WTC11 (cell line): ENCODE measurements at regions not wholly inside any gene's neighbourhood (a gene's known extent, or its start where the extent isn't known, plus 50 kb on each side); places are given as distances from the start of the nearest gene placed in this dataset.

Source experiments
- ATAC-seq: fragments of 200-7000 bp; cut with Tn5 transposase; 2 replicates; pipeline ENCODE4 v1.10.0; 2021; ENCODE audit warnings: mild to moderate bottlenecking, moderate library complexity
- CTCF ChIA-PET: fragments of 300-600 bp; sonication (Branson Sonifier 250); formaldehyde crosslinking; loops from one replicate; lab custom pipeline; 2021; ENCODE audit warnings: antibody characterized with exemption; lab: Charles Lee
- POLR2A ChIA-PET: fragments of 350-600 bp; sonication (Branson Sonifier 250); formaldehyde crosslinking; loops from one replicate; lab custom pipeline; 2021; ENCODE audit warnings: antibody characterized with exemption; lab: Charles Lee
- DNase-seq: peaks from one replicate; pipeline ENCODE4 v3.0.0; 2021; ENCODE audit warnings: low spot score
- H3K27ac Mint-ChIP-seq: 2 replicates; pipeline ENCODE4 v1.8.0; 2021; ENCODE audit warnings: mixed read lengths
- H3K27me3 Mint-ChIP-seq: 2 replicates; pipeline ENCODE4 v1.8.0; 2021; ENCODE audit warnings: low read depth, mild to moderate bottlenecking, moderate library complexity, mixed read lengths
- H3K36me3 Mint-ChIP-seq: 2 replicates; pipeline ENCODE4 v1.8.0; 2021; ENCODE audit warnings: mixed read lengths
- H3K4me1 Mint-ChIP-seq: 2 replicates; pipeline ENCODE4 v1.8.0; 2022; ENCODE audit warnings: mixed read lengths
- H3K4me3 Mint-ChIP-seq: 2 replicates; pipeline ENCODE4 v1.8.0; 2021; ENCODE audit warnings: mild to moderate bottlenecking, moderate library complexity, mixed read lengths
- H3K9me3 Mint-ChIP-seq: 2 replicates; pipeline ENCODE4 v1.8.0; 2021; ENCODE audit warnings: mixed read lengths
- ATF1 ChIP-seq: sonication (generic); formaldehyde crosslinking; IDR thresholded peaks from 2 replicates; pipeline ENCODE4 v1.8.1; 2023; ENCODE audit warnings: mild to moderate bottlenecking, moderate library complexity, missing genetic modification reagents
- CREB1 ChIP-seq: sonication (generic); formaldehyde crosslinking; IDR thresholded peaks from 2 replicates; pipeline ENCODE4 v1.8.0; 2023; ENCODE audit warnings: mild to moderate bottlenecking, missing genetic modification reagents
- CTCF ChIP-seq: fragments of 200-600 bp; IDR thresholded peaks from 2 replicates; pipeline ENCODE4 v1.8.0; 2022; ENCODE audit warnings: antibody characterized with exemption
- E2F4 ChIP-seq: sonication (generic); formaldehyde crosslinking; IDR thresholded peaks from 2 replicates; pipeline ENCODE4 v1.8.1; 2022; ENCODE audit warnings: low read depth, mild to moderate bottlenecking, moderate library complexity, missing genetic modification reagents, borderline replicate concordance
- ETV6 ChIP-seq: sonication (generic); formaldehyde crosslinking; IDR thresholded peaks from 2 replicates; pipeline ENCODE4 v1.8.1; 2022; ENCODE audit warnings: mild to moderate bottlenecking, missing genetic modification reagents
- GRHL2 ChIP-seq: fragments of 250-450 bp; sonication (Bioruptor Pico); IDR thresholded peaks from 2 replicates; pipeline ENCODE4 v1.8.0; 2022; ENCODE audit warnings: mild to moderate bottlenecking, moderate library complexity; ENCODE audit not compliant: insufficient replicate concordance, severe bottlenecking
- GTF2I ChIP-seq: fragments of 250-450 bp; sonication (Bioruptor Pico); conservative IDR thresholded peaks from 2 replicates; pipeline ENCODE4 v1.4.0; 2021; ENCODE audit warnings: mild to moderate bottlenecking
- IRF2 ChIP-seq: sonication (generic); formaldehyde crosslinking; IDR thresholded peaks from 2 replicates; pipeline ENCODE4 v1.8.0; 2022; ENCODE audit warnings: low read depth, missing genetic modification reagents, borderline replicate concordance
- JUN ChIP-seq: sonication (generic); formaldehyde crosslinking; IDR thresholded peaks from 2 replicates; pipeline ENCODE4 v1.8.0; 2023; ENCODE audit warnings: mild to moderate bottlenecking, missing genetic modification reagents
- MLX ChIP-seq: sonication (generic); formaldehyde crosslinking; IDR thresholded peaks from 2 replicates; pipeline ENCODE4 v1.8.1; 2023; ENCODE audit warnings: mild to moderate bottlenecking, missing genetic modification reagents, moderate library complexity
- NFYB ChIP-seq: sonication (generic); formaldehyde crosslinking; conservative IDR thresholded peaks from 2 replicates; pipeline ENCODE4 v1.8.0; 2022; ENCODE audit warnings: low read depth, missing genetic modification reagents
- PRRX2 ChIP-seq: fragments of 250-450 bp; sonication (Bioruptor Pico); IDR thresholded peaks from 2 replicates; pipeline ENCODE4 v1.8.0; 2021; ENCODE audit warnings: mild to moderate bottlenecking
- SMAD4 ChIP-seq: sonication (generic); formaldehyde crosslinking; IDR thresholded peaks from 2 replicates; pipeline ENCODE4 v1.8.0; 2022; ENCODE audit warnings: mild to moderate bottlenecking, missing genetic modification reagents
- SOX15 ChIP-seq: fragments of 250-450 bp; sonication (Bioruptor Pico); IDR thresholded peaks from 2 replicates; pipeline ENCODE4 v1.9.0; 2021; ENCODE audit warnings: mild to moderate bottlenecking
- ZMAT4 ChIP-seq: fragments of 250-450 bp; sonication (Bioruptor Pico); IDR thresholded peaks from 2 replicates; pipeline ENCODE4 v1.9.0; 2021; ENCODE audit warnings: mild to moderate bottlenecking
- ZNF121 ChIP-seq: sonication (generic); formaldehyde crosslinking; IDR thresholded peaks from 2 replicates; pipeline ENCODE4 v1.8.0; 2023; ENCODE audit warnings: missing genetic modification reagents
- TF ChIP-seq, protein P1 (sequence below): sonication (generic); formaldehyde crosslinking; IDR thresholded peaks from 2 replicates; pipeline ENCODE4 v1.8.1; 2023; ENCODE audit warnings: mild to moderate bottlenecking, missing genetic modification reagents, moderate library complexity
- TF ChIP-seq, protein P2 (sequence below): sonication (generic); formaldehyde crosslinking; IDR thresholded peaks from 2 replicates; pipeline ENCODE4 v1.8.0; 2022; ENCODE audit warnings: mild to moderate bottlenecking, missing genetic modification reagents

DNA sequence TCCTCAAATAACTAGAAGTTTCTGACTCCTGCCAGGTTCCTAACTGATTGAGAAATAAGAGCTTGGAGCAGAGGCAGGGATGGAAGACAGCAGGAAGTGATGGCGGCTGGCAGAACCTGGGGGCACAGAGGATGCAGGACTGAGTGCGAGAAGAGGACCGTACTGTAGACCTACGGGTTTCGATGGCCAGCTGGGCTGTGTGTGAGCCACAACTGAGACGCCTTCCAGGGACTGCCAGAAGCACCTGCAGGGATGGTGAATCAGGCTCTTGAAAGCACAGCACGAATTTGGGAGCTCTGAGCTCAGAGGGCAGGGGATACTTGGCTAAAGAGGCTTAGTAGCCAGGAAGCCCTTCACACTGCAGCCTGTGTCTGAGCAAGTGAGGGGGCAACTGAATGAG is 165.6 kb downstream of the ABHD5 start (continued):
- TF ChIP-seq CTCF (no peak), IRF2 (no peak), ATF1 (CRISPR knock-in tag) (no peak), GRHL2 (no peak), SMAD4 (CRISPR knock-in tag) (no peak), CREB1 (CRISPR knock-in tag) (no peak), ZMAT4 (no peak), ZNF121 (CRISPR knock-in tag) (no peak), MLX (CRISPR knock-in tag) (no peak)
- TF ChIP-seq, protein P1, sequence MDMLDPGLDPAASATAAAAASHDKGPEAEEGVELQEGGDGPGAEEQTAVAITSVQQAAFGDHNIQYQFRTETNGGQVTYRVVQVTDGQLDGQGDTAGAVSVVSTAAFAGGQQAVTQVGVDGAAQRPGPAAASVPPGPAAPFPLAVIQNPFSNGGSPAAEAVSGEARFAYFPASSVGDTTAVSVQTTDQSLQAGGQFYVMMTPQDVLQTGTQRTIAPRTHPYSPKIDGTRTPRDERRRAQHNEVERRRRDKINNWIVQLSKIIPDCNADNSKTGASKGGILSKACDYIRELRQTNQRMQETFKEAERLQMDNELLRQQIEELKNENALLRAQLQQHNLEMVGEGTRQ (CRISPR knock-in tag): no peak

DNA sequence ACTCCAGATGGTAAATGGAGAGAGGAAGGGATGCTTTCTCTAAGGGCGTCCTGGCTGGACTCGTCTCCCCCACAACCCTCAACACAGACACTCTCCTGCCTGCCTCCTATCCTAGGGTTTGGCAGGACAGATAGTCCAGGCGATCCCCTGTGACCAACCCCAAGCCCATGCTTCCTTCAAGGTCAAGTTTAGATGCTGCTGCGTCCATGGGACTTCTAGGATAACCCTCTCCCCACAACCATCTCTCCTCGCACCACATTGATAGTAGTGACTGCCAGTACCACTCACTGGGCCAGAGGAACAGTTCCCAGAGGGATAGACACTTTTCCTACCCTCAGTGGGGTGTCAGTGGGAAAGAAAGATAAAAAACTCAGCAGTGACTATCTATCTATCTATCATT is 166.0 kb downstream of the ABHD5 start:
- no peak for ATAC-seq
- no peaks in the 10 kb centered on the region for H3K36me3 Mint-ChIP-seq
- no peak overlapping the region for H3K4me3 Mint-ChIP-seq
- H3K27me3 Mint-ChIP-seq: 0 out of 2 replicates have a peak, but pooled peaks cover 6% of the 10 kb centered on the region
- peaks cover 40% of the 10 kb centered on the region for H3K4me1 Mint-ChIP-seq
- TF ChIP-seq E2F4 (no peak), NFYB (CRISPR knock-in tag) (no peak), JUN (no peak), SOX15 (CRISPR knock-in tag) (no peak), ETV6 (CRISPR knock-in tag) (no peak), PRRX2 (no peak), GTF2I (CRISPR knock-in tag) (no peak)
- TF ChIP-seq, protein P2, sequence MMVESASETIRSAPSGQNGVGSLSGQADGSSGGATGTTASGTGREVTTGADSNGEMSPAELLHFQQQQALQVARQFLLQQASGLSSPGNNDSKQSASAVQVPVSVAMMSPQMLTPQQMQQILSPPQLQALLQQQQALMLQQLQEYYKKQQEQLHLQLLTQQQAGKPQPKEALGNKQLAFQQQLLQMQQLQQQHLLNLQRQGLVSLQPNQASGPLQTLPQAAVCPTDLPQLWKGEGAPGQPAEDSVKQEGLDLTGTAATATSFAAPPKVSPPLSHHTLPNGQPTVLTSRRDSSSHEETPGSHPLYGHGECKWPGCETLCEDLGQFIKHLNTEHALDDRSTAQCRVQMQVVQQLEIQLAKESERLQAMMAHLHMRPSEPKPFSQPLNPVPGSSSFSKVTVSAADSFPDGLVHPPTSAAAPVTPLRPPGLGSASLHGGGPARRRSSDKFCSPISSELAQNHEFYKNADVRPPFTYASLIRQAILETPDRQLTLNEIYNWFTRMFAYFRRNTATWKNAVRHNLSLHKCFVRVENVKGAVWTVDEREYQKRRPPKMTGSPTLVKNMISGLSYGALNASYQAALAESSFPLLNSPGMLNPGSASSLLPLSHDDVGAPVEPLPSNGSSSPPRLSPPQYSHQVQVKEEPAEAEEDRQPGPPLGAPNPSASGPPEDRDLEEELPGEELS: no peak
- no peak for DNase-seq
- no peaks in the 10 kb centered on the region for H3K9me3 Mint-ChIP-seq
- H3K27ac Mint-ChIP-seq: no peak overlapping the region
- ChIA-PET CTCF (interaction anchor here (0.6 to 3.4 kb wide), 18 partner anchors 12 to 462 kb away, joined by 3 to 27 read pairs (median 6); no protein-coding TSS in a partner anchor), POLR2A (no interaction called here)
